Urothelium cell line (cell line): ENCODE measurements at regions not wholly inside any gene's neighbourhood (a gene's known extent, or its start where the extent isn't known, plus 50 kb on each side); places are given as distances from the start of the nearest gene placed in this dataset.
"Not testable (repeated sequence)": the region's sequence is repeated elsewhere in the genome, so short reads cannot be mapped to it uniquely, and the experiment has no call there.

Experiments used
- DNase-seq: peaks from one replicate; pipeline ENCODE4 v3.0.0; 2011; ENCODE audit warnings: low spot score, mixed read lengths
- FAIRE-seq: peaks from 2 replicates; lab custom pipeline; 2011; peaks lifted over from hg19 to GRCh38; lab: Jason Lieb, UNC

DNA sequence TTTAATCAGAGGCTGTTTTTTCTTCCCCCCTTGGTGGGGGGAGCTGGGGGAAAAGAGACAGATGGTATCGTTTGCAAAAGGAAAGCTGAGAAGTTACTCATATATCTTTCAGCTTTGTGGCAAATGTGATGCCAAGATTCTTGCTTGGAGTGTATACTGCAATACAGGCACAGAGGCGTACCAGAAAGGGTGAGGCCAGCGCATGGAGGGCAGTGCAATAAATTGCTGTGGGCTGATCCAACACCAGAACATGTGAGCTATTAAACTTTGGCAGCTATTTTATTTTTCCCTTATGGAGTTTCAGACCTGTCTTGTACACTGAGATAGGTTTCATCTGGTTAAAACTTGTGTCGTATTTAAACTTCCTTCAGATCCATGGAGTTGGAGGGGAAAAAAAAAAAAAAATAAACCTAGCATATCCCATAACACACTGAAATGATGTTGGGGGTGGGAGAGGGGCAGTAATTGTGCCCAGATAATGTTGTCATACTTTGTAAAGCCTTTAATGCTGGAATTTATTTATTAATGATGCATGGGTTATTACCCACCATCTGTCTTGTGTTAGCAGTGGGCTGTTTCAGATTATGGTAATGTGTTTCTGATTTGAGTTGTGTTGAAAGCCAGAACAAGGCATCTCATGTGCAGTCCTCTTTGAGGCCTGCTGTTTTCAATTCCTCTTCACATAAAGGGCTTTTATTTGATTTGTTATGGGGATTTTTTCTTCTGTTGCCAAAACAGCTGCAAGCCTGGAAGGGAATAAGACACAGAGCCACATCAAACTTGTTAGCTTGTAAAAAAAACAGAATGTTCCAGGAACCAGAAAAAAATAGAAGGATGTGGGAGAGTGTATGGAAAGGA is 891.3 kb downstream of the TLE1 start:
- DNase-seq (no peak), FAIRE-seq (no peak)

DNA sequence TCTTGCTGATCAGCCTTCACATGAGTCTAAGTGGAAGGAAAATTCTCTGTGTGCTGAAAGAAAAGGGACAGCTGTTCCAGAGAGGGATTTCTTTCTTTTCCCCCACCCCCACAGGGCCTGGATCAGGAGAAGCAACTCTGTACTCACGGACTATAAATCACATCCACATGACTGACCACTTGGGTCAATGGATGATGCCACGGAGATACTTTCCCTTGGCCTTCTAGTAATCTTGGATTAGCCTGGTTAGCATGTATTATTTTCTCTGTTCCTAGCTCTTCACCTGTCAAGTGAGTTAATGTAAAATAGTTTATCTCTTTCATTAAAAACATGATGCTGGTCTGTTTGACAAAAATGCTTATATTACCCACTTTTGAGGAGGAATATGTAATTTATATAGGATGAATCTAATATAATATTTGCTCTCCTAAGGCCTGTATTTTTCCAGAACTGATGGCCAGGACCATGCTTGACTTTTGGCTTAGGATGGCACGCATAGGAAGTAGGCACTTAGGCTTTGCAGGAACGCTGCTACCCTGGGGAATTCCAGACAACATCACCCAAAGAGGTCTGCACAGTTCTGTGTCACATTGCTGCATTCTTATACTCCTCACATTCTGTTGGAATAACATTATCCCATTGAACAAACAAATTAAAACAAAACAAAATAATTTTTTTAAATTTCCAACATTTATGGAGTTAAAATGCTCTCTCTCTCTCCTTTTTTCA is 892.1 kb downstream of the TLE1 start:
- no peak for FAIRE-seq

DNA sequence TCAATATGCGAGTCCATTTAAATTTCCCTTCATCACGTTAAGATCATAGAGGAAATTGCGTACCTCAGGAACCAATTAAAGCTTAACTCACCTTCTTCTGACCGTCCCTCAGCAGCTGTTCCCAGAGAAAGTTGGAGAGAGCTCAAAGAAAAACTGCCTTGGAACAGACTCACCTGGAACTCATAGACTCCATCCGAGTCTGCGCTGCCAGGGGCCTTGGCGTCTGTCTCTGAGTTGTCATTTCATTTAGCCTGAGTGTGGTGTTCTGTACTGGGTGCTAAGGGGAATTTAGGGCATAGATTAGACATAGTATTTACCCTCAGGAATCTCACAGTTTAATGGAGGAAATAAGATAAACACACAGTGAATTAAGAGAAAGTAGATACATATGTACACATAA is 892.7 kb downstream of the TLE1 start:
- FAIRE-seq, result no peak
- no peak for DNase-seq

More for the DNA sequence above, 892.1 kb downstream of the TLE1 start:
- no peak for DNase-seq

DNA sequence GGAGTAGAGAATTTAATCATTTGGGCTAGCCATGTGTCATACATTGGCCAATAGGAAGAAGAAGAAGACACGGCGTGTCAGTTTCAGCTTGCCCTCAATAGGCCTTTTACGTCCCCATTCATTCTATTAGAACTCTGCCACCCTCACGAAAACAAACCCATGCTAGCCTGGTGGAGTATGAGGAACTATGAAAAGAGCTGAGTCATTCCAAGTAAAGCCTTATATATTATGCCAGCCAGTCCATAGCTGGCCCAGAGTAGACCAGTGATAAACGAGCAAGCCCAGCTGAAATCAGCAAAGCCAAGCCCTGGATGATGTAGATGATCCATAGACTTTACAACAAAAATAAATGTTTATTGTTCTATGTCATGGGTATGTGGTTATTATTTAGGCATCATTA is 895.1 kb downstream of the TLE1 start:
- DNase-seq (no peak), FAIRE-seq (no peak)

DNA sequence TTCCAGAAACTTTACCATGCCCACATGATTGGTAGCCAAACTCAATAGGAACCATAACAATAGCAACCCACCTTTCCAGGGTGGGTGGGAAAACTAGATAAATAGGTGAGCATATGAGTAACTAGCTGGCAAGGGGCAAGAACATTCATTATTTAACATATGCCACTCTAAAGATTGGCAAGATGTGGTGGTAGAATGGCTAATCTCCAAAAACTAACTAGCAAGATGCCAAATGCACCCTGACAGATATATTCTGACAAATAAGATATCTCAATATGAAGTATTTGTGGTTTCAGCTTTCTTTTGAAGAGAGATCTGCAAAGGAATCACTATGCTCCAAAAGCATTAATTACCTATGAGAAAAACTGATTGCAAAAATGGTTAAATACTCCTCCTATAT is 895.6 kb downstream of the TLE1 start:
- DNase-seq, result no peak
- no peak for FAIRE-seq

DNA sequence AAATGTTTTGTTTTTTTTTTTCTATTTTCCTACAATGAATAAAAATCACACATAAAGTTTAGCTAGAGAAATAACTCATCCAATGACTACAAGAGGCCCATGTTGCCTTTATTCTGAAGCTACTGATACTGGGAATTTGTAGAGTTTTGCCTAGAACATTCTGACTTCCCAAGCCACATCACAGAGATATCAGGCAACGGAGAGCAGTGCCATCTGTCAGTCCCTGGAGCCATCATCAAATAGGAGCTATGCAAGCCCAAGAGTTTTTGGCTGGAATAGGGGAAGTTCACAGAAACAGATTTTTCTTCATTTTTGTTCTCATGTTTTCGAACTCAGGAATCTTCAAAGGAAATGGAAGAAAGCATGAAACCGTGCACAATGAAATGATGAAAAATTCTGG is 896.6 kb downstream of the TLE1 start:
- no peak for FAIRE-seq
- no peak for DNase-seq

DNA sequence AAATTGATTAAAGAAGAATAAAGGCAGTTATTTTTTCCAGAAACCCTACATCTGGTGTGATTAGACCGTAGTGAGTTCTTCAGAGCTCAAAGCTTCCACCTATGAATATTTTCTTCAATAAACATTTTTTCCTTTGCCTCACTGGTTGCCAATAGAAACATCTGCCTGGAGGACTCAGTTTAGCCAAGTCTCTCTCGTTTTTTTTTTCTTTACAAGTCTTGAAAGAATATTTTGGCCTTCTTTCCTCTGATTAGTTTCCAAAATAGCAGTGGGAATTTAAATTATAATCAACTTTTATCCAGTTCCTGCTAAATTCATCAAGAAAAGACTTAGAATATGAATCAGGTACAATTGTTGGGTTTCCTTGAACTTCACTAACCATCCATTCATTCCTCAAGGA is 897.5 kb downstream of the TLE1 start:
- no peak for DNase-seq
- FAIRE-seq, result no peak

DNA sequence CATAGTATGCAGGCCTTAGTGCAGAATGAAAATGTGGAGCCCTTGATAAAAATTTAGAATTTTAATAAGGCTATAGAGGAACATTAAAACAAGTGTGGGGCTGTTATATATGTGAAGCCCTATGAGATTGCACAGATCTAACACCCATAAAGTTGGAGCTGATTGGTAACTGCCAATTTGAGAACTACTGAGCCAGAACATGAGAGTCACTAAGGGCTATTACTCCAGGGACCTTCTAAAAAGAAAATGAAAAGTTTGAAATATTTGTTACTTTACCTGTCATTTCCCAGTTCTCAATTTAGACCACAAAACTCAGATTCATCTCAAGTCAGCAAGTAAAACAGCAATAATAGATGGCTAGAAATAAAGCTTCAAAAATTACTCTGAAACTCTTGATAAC is 898.6 kb downstream of the TLE1 start:
- DNase-seq, result no peak
- FAIRE-seq, result no peak

DNA sequence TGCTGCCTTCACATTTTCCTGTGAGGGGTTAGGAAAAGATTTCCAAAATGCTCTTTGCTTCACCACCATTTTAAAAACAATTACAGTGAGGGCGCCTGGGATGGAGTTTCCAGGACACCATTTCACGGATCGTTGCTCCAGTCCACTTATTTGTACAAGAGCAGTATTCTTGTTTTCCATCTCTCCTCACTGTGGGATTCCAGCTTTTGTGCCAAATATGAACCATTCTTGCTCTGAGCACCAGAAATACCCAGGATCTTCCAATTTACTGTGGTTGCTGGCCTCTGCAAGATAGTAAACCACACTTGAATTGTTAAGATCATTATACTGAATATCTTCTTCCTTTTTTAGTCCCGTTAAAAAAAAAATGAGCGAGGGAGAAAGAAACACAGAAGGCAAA is 899.5 kb downstream of the TLE1 start:
- FAIRE-seq (no peak), DNase-seq (no peak)

DNA sequence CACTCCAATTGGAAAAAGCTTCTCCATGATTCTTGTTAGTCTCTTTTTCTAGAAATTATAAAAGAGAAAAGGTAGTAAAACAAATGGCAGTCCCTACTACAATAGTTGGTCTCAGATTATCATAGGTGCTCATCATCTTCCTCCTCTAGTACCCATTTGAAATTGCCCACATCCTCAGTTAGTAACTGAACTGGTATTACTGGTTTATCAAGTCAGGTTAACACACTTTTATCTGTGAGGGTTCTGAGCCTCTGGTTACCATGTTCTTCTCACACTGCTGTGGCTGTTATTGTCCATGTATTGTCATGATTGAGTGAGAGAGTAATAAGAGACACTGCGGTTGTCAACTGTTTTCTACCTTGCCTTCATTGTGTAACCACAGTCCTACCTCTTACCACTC is 901.7 kb downstream of the TLE1 start:
- DNase-seq (no peak), FAIRE-seq (no peak)

DNA sequence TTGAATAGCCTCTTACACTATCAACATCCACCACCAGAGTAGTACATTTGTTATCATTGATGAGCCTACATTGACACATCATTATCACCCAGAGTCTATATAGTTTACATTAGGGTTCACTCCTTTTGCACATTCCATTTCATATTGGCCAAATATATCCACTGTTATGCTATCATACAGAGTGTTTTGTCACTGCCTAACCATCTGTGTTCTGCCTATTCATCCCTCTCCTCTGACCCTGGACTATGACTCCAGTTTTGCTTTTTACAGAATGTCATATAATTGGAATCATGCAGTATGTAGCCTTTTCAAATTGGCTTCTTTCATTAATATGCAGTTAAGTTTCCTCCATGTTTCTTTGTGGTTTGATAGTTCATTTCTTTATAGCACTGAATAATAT is 904.7 kb downstream of the TLE1 start:
- FAIRE-seq, result no peak
- no peak for DNase-seq

DNA sequence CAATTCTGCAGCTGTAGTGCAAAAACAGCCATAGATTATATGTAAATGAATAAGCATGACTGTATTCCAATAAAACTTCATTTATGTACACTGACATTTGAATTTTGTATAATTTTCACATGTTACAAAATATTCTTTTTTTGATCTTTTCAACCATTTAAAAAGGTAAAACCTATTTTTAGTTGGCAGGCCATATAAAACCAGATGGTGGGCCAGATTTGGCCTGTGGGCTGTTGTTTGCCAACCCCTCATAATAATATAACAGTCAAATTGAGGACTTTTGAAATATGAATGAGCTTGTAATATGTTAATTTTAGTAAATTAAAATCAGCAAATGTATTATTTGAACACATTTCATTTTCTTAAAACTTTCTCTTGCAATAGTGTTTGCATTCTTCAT is 913.4 kb downstream of the TLE1 start:
- DNase-seq (no peak), FAIRE-seq (no peak)

DNA sequence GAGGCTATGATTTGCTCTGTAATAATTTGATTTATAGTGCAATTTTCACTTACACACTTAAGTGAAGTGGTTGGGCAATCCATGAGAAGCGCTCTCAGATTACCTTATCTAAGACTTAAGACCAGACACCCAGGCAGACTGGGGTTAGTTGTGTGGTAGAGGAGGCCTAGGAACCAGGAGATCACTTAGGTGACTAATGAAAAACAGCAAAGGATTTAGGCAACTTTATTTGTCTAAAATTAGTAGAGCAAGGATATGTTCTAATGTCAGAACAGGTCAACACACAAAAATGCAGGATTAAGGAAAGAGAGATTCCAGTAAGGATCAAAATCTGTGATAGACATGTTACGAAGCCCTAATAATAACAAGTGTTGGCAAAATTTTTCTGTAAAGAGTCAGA is 913.8 kb downstream of the TLE1 start:
- FAIRE-seq (no peak), DNase-seq (no peak)

DNA sequence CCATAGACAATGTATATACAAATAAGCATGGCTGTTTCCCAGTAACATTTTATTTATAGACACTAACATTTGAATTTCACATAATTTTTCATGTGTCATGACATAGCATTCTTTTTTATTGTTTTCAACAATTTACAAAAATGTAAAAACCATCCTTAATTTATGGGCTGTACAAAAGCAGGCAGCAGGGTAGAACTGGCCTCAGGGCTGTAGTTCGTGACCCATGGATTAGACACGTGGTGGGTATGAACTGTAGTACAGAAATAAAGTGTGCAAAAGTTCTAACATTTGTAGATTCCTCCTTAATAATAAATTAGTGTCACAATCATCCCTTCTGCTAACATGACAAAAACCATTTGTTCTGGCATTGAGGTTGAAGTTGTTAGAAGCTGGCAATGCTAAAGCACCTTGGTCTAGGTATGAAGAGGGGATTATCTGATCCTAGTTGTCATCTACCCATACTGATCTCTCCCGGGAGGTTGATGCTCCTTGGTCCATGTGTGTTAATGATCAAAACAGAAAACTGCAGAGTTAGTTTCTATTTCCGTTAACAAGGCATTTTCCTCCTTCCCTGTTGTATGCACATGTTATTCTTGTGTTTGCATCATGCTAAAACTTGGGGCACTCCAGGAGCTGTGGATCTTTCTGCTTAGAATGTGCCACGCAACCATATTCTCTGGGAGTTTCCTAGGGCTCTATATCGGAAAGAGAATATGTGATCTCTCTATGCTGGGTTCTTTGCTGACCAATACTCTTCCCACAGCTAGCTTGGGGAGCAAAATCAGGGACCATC is 917.6 kb downstream of the TLE1 start:
- DNase-seq (no peak), FAIRE-seq (no peak)

DNA sequence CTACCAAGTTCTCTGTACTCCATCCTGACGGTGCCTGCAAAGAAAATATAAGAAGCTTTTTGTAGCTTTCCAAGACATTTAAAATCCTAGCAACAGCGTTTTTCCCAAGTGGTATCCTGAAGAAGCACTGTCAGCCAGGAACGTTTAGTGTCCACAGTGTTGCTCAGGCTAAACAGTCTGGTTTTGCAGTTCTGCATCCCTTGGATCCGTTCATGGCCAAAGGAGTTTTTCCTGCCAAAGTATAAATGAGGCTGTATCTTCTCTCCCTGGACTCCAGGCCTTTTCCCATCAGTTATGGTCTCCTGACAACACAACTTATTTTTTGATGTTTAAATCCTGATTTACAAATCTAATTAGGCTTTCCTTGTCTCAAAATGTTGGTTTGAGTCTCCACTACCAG is 925.8 kb downstream of the TLE1 start:
- no peak for FAIRE-seq

DNA sequence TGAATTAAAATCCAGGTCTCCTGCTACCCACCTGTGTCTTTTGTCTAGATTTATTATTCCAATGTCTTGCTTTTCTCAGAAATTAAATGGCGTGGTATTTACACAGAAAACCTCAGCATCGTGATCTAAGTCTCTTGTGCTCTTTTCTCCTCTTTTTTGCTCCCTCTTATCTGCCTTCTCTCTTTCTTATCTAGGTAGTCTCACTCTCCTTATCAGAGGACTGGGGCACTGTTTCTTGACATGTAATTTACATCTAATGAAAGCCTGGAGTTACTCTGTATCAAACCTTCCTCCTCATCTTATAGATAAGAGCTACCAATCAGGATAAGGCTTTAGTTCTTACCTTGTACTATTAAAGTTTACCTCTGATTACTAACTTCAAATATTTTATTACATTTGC is 933.8 kb downstream of the TLE1 start:
- FAIRE-seq (no peak), DNase-seq (no peak)

More for the DNA sequence above, 925.8 kb downstream of the TLE1 start:
- no peak for DNase-seq

DNA sequence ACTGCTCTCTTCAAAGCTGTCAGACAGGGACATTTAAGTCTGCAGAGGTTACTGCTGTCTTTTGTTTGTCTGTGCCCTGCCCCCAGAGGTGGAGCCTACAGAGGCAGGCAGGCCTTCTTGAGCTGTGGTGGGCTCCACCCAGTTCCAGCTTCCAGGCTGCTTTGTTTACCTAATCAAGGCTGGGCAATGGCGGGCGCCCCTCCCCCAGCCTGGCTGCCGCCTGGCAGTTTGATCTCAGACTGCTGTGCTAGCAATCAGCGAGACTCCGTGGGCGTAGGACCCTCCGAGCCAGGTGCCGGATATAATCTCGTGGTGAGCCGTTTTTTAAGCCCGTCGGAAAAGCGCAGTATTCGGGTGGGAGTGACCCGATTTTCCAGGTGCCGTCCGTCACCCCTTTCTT is 942.3 kb downstream of the TLE1 start:
- not testable (repeated sequence) for FAIRE-seq, DNase-seq

DNA sequence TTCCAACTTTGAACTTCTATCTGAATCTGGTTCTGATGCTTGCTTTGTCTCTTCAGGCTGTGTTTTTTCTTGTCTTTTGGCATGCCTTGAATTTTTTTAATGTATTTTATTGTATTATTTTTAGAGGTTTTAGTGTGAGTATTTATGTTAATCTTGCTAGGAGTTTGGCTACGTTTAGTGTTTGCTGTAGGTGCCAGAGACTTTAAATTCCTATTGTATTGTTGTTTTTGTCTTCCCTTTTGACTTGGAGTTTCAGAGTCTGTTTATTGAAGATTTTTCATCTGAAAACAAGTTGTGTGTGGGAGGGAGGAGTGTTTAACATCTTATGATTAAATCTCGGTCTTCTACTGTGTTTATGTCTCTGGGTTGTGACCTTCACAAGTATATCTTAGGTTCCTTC is 956.8 kb downstream of the TLE1 start:
- FAIRE-seq, result no peak
- no peak for DNase-seq

DNA sequence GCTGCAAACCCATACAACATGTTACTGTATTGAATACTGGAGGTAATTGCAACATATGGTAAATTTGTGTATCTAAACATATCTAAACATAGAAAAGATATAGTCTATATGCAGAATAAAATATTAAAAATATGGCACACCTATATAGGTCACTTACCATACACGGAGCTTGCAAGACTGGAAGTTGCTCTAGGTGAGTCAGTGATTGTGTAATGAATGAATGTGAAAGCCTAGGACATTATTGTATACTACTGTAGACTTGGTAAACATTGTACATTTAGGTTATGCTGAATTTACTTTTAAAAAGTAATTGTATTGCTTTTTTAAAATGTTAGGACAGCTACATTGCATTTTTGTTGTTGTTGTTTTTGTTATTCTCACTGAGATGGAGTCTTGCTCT is 968.8 kb downstream of the TLE1 start:
- DNase-seq (no peak), FAIRE-seq (no peak)

DNA sequence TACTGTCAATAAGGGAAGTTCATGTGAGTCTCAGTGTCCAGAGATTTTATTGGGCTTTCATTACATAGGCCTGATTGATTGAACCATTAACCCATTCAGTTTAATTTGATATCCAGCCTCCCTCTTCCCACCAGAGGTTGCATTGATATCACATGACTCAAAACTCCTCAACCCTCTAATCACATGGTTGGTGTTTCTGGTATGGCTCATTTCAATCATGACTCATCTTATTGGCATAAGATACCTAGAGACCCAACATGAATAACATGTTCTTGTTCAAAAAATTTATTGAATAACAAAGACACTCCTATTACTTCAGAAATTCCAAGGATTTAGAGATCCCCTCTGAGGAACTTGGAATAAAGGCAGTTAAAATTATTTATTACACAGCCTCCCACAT is 982.2 kb downstream of the TLE1 start:
- DNase-seq (peak; percentile 6), FAIRE-seq (no peak)

DNA sequence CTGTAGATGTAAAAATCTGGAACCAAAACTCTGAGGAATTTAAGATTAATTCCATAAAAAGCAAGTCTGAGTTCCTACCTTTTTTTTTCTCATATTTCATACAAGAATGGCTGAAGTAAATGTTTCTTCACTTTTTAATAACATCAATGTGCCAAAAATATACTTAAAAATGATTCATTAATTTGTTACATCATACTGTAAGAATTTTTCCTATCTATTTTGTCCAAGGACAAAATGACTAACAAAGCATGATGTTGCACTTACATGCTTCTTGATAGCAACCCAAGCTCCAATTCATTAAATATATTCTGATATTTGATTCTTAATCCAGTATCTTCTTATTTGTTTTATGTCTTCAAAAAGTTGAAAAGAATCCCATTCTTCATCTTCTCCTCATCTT is 988.3 kb downstream of the TLE1 start:
- no peak for FAIRE-seq
- no peak for DNase-seq
